ENCODE measurements at regions not wholly inside any gene's neighbourhood (a gene's known extent, or its start where the extent isn't known, plus 50 kb on each side); places are given as distances from the start of the nearest gene placed in this dataset.

DNA sequence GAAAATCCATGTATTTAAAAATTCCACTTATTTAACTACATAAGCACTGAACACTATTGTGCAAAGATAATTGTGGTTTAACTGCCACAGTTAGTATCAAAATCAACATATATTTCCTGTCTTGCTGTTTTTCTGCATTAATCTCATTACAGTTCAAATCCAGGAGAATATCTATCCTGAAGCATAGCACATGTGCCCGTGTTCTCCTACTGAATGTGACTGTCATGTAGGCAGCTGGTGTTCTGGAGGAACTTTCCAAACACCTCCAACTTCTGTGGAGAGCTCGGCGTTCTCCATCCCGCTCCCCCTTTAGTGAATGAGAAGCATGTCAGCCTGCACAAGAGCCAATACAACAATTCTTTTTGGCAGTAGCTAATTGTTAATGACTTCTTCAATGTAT is 76.4 kb upstream of the IKZF1 start:
- no peak for TF ChIP-seq POLR2A (IDR thresholded peaks at IDR 0.05; ENCODE audit: low read depth, low read length)
- no peak for TF ChIP-seq POLR2AphosphoS5 (IDR thresholded peaks at IDR 0.05; ENCODE audit: insufficient read depth, low read depth, low read length)
- TF ChIP-seq, protein P1, sequence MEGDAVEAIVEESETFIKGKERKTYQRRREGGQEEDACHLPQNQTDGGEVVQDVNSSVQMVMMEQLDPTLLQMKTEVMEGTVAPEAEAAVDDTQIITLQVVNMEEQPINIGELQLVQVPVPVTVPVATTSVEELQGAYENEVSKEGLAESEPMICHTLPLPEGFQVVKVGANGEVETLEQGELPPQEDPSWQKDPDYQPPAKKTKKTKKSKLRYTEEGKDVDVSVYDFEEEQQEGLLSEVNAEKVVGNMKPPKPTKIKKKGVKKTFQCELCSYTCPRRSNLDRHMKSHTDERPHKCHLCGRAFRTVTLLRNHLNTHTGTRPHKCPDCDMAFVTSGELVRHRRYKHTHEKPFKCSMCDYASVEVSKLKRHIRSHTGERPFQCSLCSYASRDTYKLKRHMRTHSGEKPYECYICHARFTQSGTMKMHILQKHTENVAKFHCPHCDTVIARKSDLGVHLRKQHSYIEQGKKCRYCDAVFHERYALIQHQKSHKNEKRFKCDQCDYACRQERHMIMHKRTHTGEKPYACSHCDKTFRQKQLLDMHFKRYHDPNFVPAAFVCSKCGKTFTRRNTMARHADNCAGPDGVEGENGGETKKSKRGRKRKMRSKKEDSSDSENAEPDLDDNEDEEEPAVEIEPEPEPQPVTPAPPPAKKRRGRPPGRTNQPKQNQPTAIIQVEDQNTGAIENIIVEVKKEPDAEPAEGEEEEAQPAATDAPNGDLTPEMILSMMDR (IDR thresholded peaks at IDR 0.05; ENCODE audit: extremely low read depth in 1 of 2, insufficient read depth in 1 of 2, low read depth in 1 of 2, low read length in 2 of 2), result no peak
- TF ChIP-seq EZH2 (IDR thresholded peaks at IDR 0.05; ENCODE audit: borderline replicate concordance, low read depth, low read length, severe bottlenecking), result no peak

All from endothelial cell of umbilical vein (primary cell).